AG04449 (cell line): ENCODE measurements at regions not wholly inside any gene's neighbourhood (a gene's known extent, or its start where the extent isn't known, plus 50 kb on each side); places are given as distances from the start of the nearest gene placed in this dataset.
"Not testable (repeated sequence)": the region's sequence is repeated elsewhere in the genome, so short reads cannot be mapped to it uniquely, and the experiment has no call there.

Experiments used
- CTCF ChIA-PET: fragments of 350-600 bp; formaldehyde crosslinking; extraction: SDS; loops from one replicate; lab custom pipeline; 2021; ENCODE audit warnings: antibody characterized with exemption; lab: Yijun Ruan, JAX
- POLR2A ChIA-PET: fragments of 400-600, 350-600 bp; formaldehyde crosslinking; extraction: SDS; loops from one replicate; lab custom pipeline; 2020; ENCODE audit warnings: antibody characterized with exemption, inconsistent platforms; lab: Yijun Ruan, JAX
- DNase-seq: peaks from one replicate; pipeline ENCODE4 v3.0.0-alpha.2; 2010; ENCODE audit warnings: low read depth, low spot score
- H3K4me3 ChIP-seq: 2 replicates; pipeline ENCODE4 v1.5.1; 2011; ENCODE audit warnings: low read depth, mild to moderate bottlenecking, control low read depth, low read length
- CTCF ChIP-seq: IDR thresholded peaks from one replicate; pipeline ENCODE4 v1.5.1; 2011; ENCODE audit warnings: mild to moderate bottlenecking, moderate library complexity, low read length, control low read depth, inconsistent platforms; ENCODE audit not compliant: insufficient read depth; ENCODE audit errors: missing control alignments

GRCh38 chr4:128542047-128542446 is 254.4 kb upstream of the PGRMC2 start:
- CTCF ChIA-PET: interaction anchor here (0.9 to 2.7 kb wide), 2 partner anchors 19 to 87 kb away, joined by 3 to 7 read pairs; no protein-coding TSS in a partner anchor
- no peak for TF ChIP-seq CTCF
- no peak overlapping the region for H3K4me3 ChIP-seq
- POLR2A ChIA-PET: no interaction called here
- DNase-seq: no peak

GRCh38 chr4:128540122-128540521 is 252.5 kb upstream of the PGRMC2 start:
- CTCF ChIA-PET: no interaction called here
- TF ChIP-seq CTCF: no peak
- DNase-seq: no peak
- POLR2A ChIA-PET: no interaction called here
- no peak overlapping the region for H3K4me3 ChIP-seq

GRCh38 chr4:128538111-128538882 is 250.7 kb upstream of the PGRMC2 start:
- POLR2A ChIA-PET: no interaction called here
- no peak overlapping the region for H3K4me3 ChIP-seq
- CTCF ChIA-PET: interaction anchor here (1.0 kb wide), 1 partner anchor 9 kb away, joined by 3 read pairs; no protein-coding TSS in a partner anchor
- DNase-seq: no peak
- TF ChIP-seq CTCF: no peak

- ChIA-PET CTCF (interaction anchor here (1.0 kb wide), 1 partner anchor 10 kb away, joined by 3 read pairs; no protein-coding TSS in a partner anchor), POLR2A (no interaction called here)
- H3K4me3 ChIP-seq: no peak overlapping the region
- no peak for TF ChIP-seq CTCF
- no peak for DNase-seq
These were observed 249.1 kb upstream of the PGRMC2 start for GRCh38 chr4:128536746-128537145.

GRCh38 chr4:128535510-128535909 is 247.9 kb upstream of the PGRMC2 start:
- DNase-seq, CTCF ChIA-PET, H3K4me3 ChIP-seq: not testable (repeated sequence)
- POLR2A ChIA-PET: interaction anchor here (0.6 to 0.8 kb wide), 2 partner anchors 11 to 17 kb away, joined by 3 to 4 read pairs; no protein-coding TSS in a partner anchor

- DNase-seq: peak; percentile 98
- ChIA-PET POLR2A (interaction anchor here (1.3 to 2.4 kb wide), 2 partner anchors 11 to 24 kb away, joined by 7 to 23 read pairs; no protein-coding TSS in a partner anchor), CTCF (interaction anchor here (1.0 to 2.1 kb wide), 8 partner anchors 9 to 309 kb away, joined by 3 to 8 read pairs (median 3); partner anchors contain the start of gene JADE1)
- no peak for TF ChIP-seq CTCF
- H3K4me3 ChIP-seq: no peak overlapping the region
These were observed 241.4 kb upstream of the PGRMC2 start for GRCh38 chr4:128528793-128529553.
